T-helper 2 cell (primary cell): ENCODE measurements at regions not wholly inside any gene's neighbourhood (a gene's known extent, or its start where the extent isn't known, plus 50 kb on each side); places are given as distances from the start of the nearest gene placed in this dataset.

ENCODE experiments used
- DNase-seq, 5 experiments: peaks; one replicate each; pipeline versions ENCODE4 v3.0.0 to v3.0.0-alpha.2; 2012 to 2022

GRCh38 chr3:13135251-13135810, 62.1 kb upstream of the IQSEC1 start:
- DNase-seq, result no peak

- DNase-seq, result no peak
These were observed 61.6 kb upstream of the IQSEC1 start for GRCh38 chr3:13134879-13135206.

- DNase-seq, result no peak
These were observed 61.1 kb upstream of the IQSEC1 start for GRCh38 chr3:13134166-13134878.

- no peak for DNase-seq
These were observed 60.3 kb upstream of the IQSEC1 start for GRCh38 chr3:13133471-13133981.

GRCh38 chr3:13132731-13133410, 59.6 kb upstream of the IQSEC1 start:
- no peak for DNase-seq

- no peak for DNase-seq
These were observed 59.1 kb upstream of the IQSEC1 start for GRCh38 chr3:13132281-13132680.

GRCh38 chr3:13130464-13131193, 57.4 kb upstream of the IQSEC1 start:
- no peak for DNase-seq

GRCh38 chr3:13125092-13126015, 52.1 kb upstream of the IQSEC1 start:
- DNase-seq, result no peak

GRCh38 chr3:13124631-13125030, 51.4 kb upstream of the IQSEC1 start:
- DNase-seq, result no peak

- DNase-seq, result no peak
These were observed 50.5 kb upstream of the IQSEC1 start for GRCh38 chr3:13123765-13124164.

- no peak for DNase-seq
These were observed 49.9 kb upstream of the IQSEC1 start for GRCh38 chr3:13123013-13123654.
